Ishikawa (cell line): ENCODE measurements at regions not wholly inside any gene's neighbourhood (a gene's known extent, or its start where the extent isn't known, plus 50 kb on each side); places are given as distances from the start of the nearest gene placed in this dataset.

Source experiments
- CEBPB ChIP-seq: IDR thresholded peaks from 2 replicates; pipeline ENCODE4 v1.6.1; 2012
- CREB1 ChIP-seq: IDR thresholded peaks from 2 replicates; pipeline ENCODE4 v1.6.1; 2012; ENCODE audit warnings: low read depth
- EGR1 ChIP-seq: IDR thresholded peaks from 2 replicates; pipeline ENCODE4 v1.6.1; 2012
- EP300 ChIP-seq: IDR thresholded peaks from 2 replicates; pipeline ENCODE4 v1.6.1; 2012; ENCODE audit warnings: borderline replicate concordance
- FOXM1 ChIP-seq: IDR thresholded peaks from 2 replicates; pipeline ENCODE4 v1.6.1; 2012; ENCODE audit warnings: low read depth, borderline replicate concordance
- NFIC ChIP-seq: IDR thresholded peaks from 2 replicates; pipeline ENCODE4 v1.6.1; 2012
- RAD21 ChIP-seq: IDR thresholded peaks from 2 replicates; pipeline ENCODE4 v1.6.1; 2012; ENCODE audit warnings: low read depth
- TAF1 ChIP-seq: IDR thresholded peaks from 2 replicates; pipeline ENCODE4 v1.6.1; 2012; ENCODE audit warnings: low read depth, mild to moderate bottlenecking
- TCF12 ChIP-seq: IDR thresholded peaks from 2 replicates; pipeline ENCODE4 v1.6.1; 2012; ENCODE audit warnings: low read depth
- TEAD4 ChIP-seq: IDR thresholded peaks from 2 replicates; pipeline ENCODE4 v1.6.1; 2012
- YY1 ChIP-seq: IDR thresholded peaks from 2 replicates; pipeline ENCODE4 v1.6.1; 2012; ENCODE audit warnings: low read depth
- ZBTB7A ChIP-seq: IDR thresholded peaks from 2 replicates; pipeline ENCODE4 v1.6.1; 2012; ENCODE audit warnings: low read depth
- TF ChIP-seq, protein P1 (sequence below): IDR thresholded peaks from 2 replicates; pipeline ENCODE4 v1.6.1; 2012; ENCODE audit warnings: low read depth, mild to moderate bottlenecking
- TF ChIP-seq, protein P2 (sequence below): IDR thresholded peaks from 2 replicates; pipeline ENCODE4 v1.6.1; 2012
- TF ChIP-seq, protein P3 (sequence below): IDR thresholded peaks from 2 replicates; pipeline ENCODE4 v1.6.1; 2012

- TF ChIP-seq, protein P1, sequence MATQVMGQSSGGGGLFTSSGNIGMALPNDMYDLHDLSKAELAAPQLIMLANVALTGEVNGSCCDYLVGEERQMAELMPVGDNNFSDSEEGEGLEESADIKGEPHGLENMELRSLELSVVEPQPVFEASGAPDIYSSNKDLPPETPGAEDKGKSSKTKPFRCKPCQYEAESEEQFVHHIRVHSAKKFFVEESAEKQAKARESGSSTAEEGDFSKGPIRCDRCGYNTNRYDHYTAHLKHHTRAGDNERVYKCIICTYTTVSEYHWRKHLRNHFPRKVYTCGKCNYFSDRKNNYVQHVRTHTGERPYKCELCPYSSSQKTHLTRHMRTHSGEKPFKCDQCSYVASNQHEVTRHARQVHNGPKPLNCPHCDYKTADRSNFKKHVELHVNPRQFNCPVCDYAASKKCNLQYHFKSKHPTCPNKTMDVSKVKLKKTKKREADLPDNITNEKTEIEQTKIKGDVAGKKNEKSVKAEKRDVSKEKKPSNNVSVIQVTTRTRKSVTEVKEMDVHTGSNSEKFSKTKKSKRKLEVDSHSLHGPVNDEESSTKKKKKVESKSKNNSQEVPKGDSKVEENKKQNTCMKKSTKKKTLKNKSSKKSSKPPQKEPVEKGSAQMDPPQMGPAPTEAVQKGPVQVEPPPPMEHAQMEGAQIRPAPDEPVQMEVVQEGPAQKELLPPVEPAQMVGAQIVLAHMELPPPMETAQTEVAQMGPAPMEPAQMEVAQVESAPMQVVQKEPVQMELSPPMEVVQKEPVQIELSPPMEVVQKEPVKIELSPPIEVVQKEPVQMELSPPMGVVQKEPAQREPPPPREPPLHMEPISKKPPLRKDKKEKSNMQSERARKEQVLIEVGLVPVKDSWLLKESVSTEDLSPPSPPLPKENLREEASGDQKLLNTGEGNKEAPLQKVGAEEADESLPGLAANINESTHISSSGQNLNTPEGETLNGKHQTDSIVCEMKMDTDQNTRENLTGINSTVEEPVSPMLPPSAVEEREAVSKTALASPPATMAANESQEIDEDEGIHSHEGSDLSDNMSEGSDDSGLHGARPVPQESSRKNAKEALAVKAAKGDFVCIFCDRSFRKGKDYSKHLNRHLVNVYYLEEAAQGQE: no peak
- TF ChIP-seq YY1 (no peak), CEBPB (no peak), TEAD4 (no peak), TAF1 (no peak)
- TF ChIP-seq, protein P2, sequence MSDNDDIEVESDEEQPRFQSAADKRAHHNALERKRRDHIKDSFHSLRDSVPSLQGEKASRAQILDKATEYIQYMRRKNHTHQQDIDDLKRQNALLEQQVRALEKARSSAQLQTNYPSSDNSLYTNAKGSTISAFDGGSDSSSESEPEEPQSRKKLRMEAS: no peak
Observed at GRCh38 chr3:22886439-22887068, 316.6 kb upstream of the UBE2E2 start.

- TF ChIP-seq RAD21: peak; percentile 64
- TF ChIP-seq ZBTB7A: no peak
Observed at GRCh38 chr3:22887664-22888291, 315.3 kb upstream of the UBE2E2 start.

- TF ChIP-seq TAF1: no peak
- TF ChIP-seq, protein P1: no peak
- TF ChIP-seq TEAD4: no peak
Observed at GRCh38 chr3:22893101-22893500, 310.0 kb upstream of the UBE2E2 start.

GRCh38 chr3:22893644-22894325, 309.3 kb upstream of the UBE2E2 start:
- TF ChIP-seq EGR1: no peak
- TF ChIP-seq, protein P3, sequence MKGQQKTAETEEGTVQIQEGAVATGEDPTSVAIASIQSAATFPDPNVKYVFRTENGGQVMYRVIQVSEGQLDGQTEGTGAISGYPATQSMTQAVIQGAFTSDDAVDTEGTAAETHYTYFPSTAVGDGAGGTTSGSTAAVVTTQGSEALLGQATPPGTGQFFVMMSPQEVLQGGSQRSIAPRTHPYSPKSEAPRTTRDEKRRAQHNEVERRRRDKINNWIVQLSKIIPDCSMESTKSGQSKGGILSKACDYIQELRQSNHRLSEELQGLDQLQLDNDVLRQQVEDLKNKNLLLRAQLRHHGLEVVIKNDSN: no peak
- TF ChIP-seq, protein P2: no peak
- no peak for TF ChIP-seq RAD21
- no peak for TF ChIP-seq TAF1

GRCh38 chr3:22894865-22895264, 308.3 kb upstream of the UBE2E2 start:
- TF ChIP-seq FOXM1: no peak
- TF ChIP-seq YY1: no peak
- TF ChIP-seq EP300: no peak
- TF ChIP-seq, protein P1: no peak

GRCh38 chr3:22895671-22896070, 307.5 kb upstream of the UBE2E2 start:
- TF ChIP-seq FOXM1: no peak
- no peak for TF ChIP-seq TAF1
- TF ChIP-seq TCF12: no peak
- no peak for TF ChIP-seq EGR1
- no peak for TF ChIP-seq CEBPB
- no peak for TF ChIP-seq TEAD4
- TF ChIP-seq RAD21: no peak
- TF ChIP-seq, protein P1: no peak
- TF ChIP-seq NFIC: no peak
- TF ChIP-seq ZBTB7A: no peak
- TF ChIP-seq EP300: no peak
- TF ChIP-seq YY1: no peak
- TF ChIP-seq, protein P2: no peak
- no peak for TF ChIP-seq CREB1
- TF ChIP-seq, protein P3: no peak
